ENCODE measurements at regions not wholly inside any gene's neighbourhood (a gene's known extent, or its start where the extent isn't known, plus 50 kb on each side); places are given as distances from the start of the nearest gene placed in this dataset.

GRCh38 chr5:27341342-27341741 lies 303.0 kb upstream of the CDH9 start:
- no peak for DNase-seq (ENCODE audit: extremely low read depth, low read depth, low spot score)

GRCh38 chr5:27336817-27337216 lies 298.4 kb upstream of the CDH9 start:
- DNase-seq (ENCODE audit: extremely low read depth, low read depth, low spot score) = no peak

- DNase-seq (ENCODE audit: extremely low read depth, low read depth, low spot score) = no peak
These were observed 290.1 kb upstream of the CDH9 start for GRCh38 chr5:27328480-27328879.

GRCh38 chr5:27325513-27325912 lies 287.1 kb upstream of the CDH9 start:
- no peak for DNase-seq (ENCODE audit: extremely low read depth, low read depth, low spot score)

GRCh38 chr5:27318701-27319100 lies 280.3 kb upstream of the CDH9 start:
- no peak for DNase-seq (ENCODE audit: extremely low read depth, low read depth, low spot score)

GRCh38 chr5:27316271-27316650 lies 277.9 kb upstream of the CDH9 start:
- no peak for DNase-seq (ENCODE audit: extremely low read depth, low read depth, low spot score)

- no peak for DNase-seq (ENCODE audit: extremely low read depth, low read depth, low spot score)
These were observed 277.2 kb upstream of the CDH9 start for GRCh38 chr5:27315363-27316270.

GRCh38 chr5:27313549-27313948 lies 275.2 kb upstream of the CDH9 start:
- no peak for DNase-seq (ENCODE audit: extremely low read depth, low read depth, low spot score)

GRCh38 chr5:27312291-27312893 lies 274.0 kb upstream of the CDH9 start:
- no peak for DNase-seq (ENCODE audit: extremely low read depth, low read depth, low spot score)

GRCh38 chr5:27311544-27311943 lies 273.2 kb upstream of the CDH9 start:
- no peak for DNase-seq (ENCODE audit: extremely low read depth, low read depth, low spot score)

- no peak for DNase-seq (ENCODE audit: extremely low read depth, low read depth, low spot score)
These were observed 269.8 kb upstream of the CDH9 start for GRCh38 chr5:27308153-27308552.

GRCh38 chr5:27290172-27290571 lies 251.8 kb upstream of the CDH9 start:
- DNase-seq (ENCODE audit: extremely low read depth, low read depth, low spot score) = no peak

- DNase-seq (ENCODE audit: extremely low read depth, low read depth, low spot score) = no peak
These were observed 237.7 kb upstream of the CDH9 start for GRCh38 chr5:27276119-27276518.

GRCh38 chr5:27275345-27275744 lies 237.0 kb upstream of the CDH9 start:
- DNase-seq (ENCODE audit: extremely low read depth, low read depth, low spot score) = no peak

- DNase-seq (ENCODE audit: extremely low read depth, low read depth, low spot score) = no peak
These were observed 231.4 kb upstream of the CDH9 start for GRCh38 chr5:27269766-27270165.

- DNase-seq (ENCODE audit: extremely low read depth, low read depth, low spot score) = no peak
These were observed 228.9 kb upstream of the CDH9 start for GRCh38 chr5:27267209-27267824.

- DNase-seq (ENCODE audit: extremely low read depth, low read depth, low spot score) = no peak
These were observed 227.8 kb upstream of the CDH9 start for GRCh38 chr5:27266184-27266583.

GRCh38 chr5:27257696-27258095 lies 219.3 kb upstream of the CDH9 start:
- DNase-seq (ENCODE audit: extremely low read depth, low read depth, low spot score) = no peak

- DNase-seq (ENCODE audit: extremely low read depth, low read depth, low spot score) = no peak
These were observed 214.5 kb upstream of the CDH9 start for GRCh38 chr5:27252911-27253310.

GRCh38 chr5:27242258-27242626 lies 203.9 kb upstream of the CDH9 start:
- DNase-seq (ENCODE audit: extremely low read depth, low read depth, low spot score) = no peak

- no peak for DNase-seq (ENCODE audit: extremely low read depth, low read depth, low spot score)
These were observed 203.3 kb upstream of the CDH9 start for GRCh38 chr5:27241564-27242257.

Measured in glomerular endothelial cell (primary cell).